ENCODE measurements at regions not wholly inside any gene's neighbourhood (a gene's known extent, or its start where the extent isn't known, plus 50 kb on each side); places are given as distances from the start of the nearest gene placed in this dataset.
"Not testable (repeated sequence)": the region's sequence is repeated elsewhere in the genome, so short reads cannot be mapped to it uniquely, and the experiment has no call there.

GRCh38 chrX:11836284-11836683, 78.2 kb downstream of the MSL3 start:
- DNase-seq (ENCODE audit: low read depth in 2 of 2) = no peak

- no peak for DNase-seq (ENCODE audit: low read depth in 2 of 2)
Observed at GRCh38 chrX:11837437-11837836, 79.4 kb downstream of the MSL3 start.

- no peak for DNase-seq (ENCODE audit: low read depth in 2 of 2)
Observed at GRCh38 chrX:11864171-11864570, 106.1 kb downstream of the MSL3 start.

GRCh38 chrX:11867610-11868345, 109.7 kb downstream of the MSL3 start:
- DNase-seq (ENCODE audit: low read depth in 2 of 2) = no peak

- DNase-seq (ENCODE audit: low read depth in 2 of 2) = no peak
Observed at GRCh38 chrX:11870789-11871188, 112.8 kb downstream of the MSL3 start.

GRCh38 chrX:11881485-11882170, 123.6 kb downstream of the MSL3 start:
- no peak for DNase-seq (ENCODE audit: low read depth in 2 of 2)

GRCh38 chrX:11886745-11887144, 128.7 kb downstream of the MSL3 start:
- DNase-seq (ENCODE audit: low read depth in 2 of 2) = no peak

GRCh38 chrX:11887175-11887574, 129.1 kb downstream of the MSL3 start:
- no peak for DNase-seq (ENCODE audit: low read depth in 2 of 2)

GRCh38 chrX:11888421-11888820, 130.4 kb downstream of the MSL3 start:
- DNase-seq (ENCODE audit: low read depth in 2 of 2) = no peak

GRCh38 chrX:11889791-11890190, 131.8 kb downstream of the MSL3 start:
- no peak for DNase-seq (ENCODE audit: low read depth in 2 of 2)

- DNase-seq (ENCODE audit: low read depth in 2 of 2) = no peak
Observed at GRCh38 chrX:11890836-11891514, 132.9 kb downstream of the MSL3 start.

GRCh38 chrX:11893933-11894710, 136.1 kb downstream of the MSL3 start:
- no peak for DNase-seq (ENCODE audit: low read depth in 2 of 2)

- no peak for DNase-seq (ENCODE audit: low read depth in 2 of 2)
Observed at GRCh38 chrX:11899091-11899490, 141.1 kb downstream of the MSL3 start.

GRCh38 chrX:11905933-11906332, 147.9 kb downstream of the MSL3 start:
- DNase-seq (ENCODE audit: low read depth in 2 of 2) = not testable (repeated sequence)

GRCh38 chrX:11908371-11908770, 150.3 kb downstream of the MSL3 start:
- no peak for DNase-seq (ENCODE audit: low read depth in 2 of 2)

- no peak for DNase-seq (ENCODE audit: low read depth in 2 of 2)
Observed at GRCh38 chrX:11913001-11913400, 155.0 kb downstream of the MSL3 start.

- DNase-seq (ENCODE audit: low read depth in 2 of 2) = no peak
Observed at GRCh38 chrX:11929476-11929875, 171.4 kb downstream of the MSL3 start.

- DNase-seq (ENCODE audit: low read depth in 2 of 2) = no peak
Observed at GRCh38 chrX:11932423-11932822, 174.4 kb downstream of the MSL3 start.

GRCh38 chrX:11934089-11934488, 176.1 kb downstream of the MSL3 start:
- no peak for DNase-seq (ENCODE audit: low read depth in 2 of 2)

GRCh38 chrX:11941571-11941970, 183.5 kb downstream of the MSL3 start:
- DNase-seq (ENCODE audit: low read depth in 2 of 2) = no peak

- peak; percentile 36 to 49 for DNase-seq (ENCODE audit: low read depth in 2 of 2)
Observed at GRCh38 chrX:11944501-11944900, 186.5 kb downstream of the MSL3 start.

- DNase-seq (ENCODE audit: low read depth in 2 of 2) = no peak
Observed at GRCh38 chrX:11949291-11949690, 189.0 kb upstream of the FRMPD4 start.
